ENCODE measurements at regions not wholly inside any gene's neighbourhood (a gene's known extent, or its start where the extent isn't known, plus 50 kb on each side); places are given as distances from the start of the nearest gene placed in this dataset.

DNA sequence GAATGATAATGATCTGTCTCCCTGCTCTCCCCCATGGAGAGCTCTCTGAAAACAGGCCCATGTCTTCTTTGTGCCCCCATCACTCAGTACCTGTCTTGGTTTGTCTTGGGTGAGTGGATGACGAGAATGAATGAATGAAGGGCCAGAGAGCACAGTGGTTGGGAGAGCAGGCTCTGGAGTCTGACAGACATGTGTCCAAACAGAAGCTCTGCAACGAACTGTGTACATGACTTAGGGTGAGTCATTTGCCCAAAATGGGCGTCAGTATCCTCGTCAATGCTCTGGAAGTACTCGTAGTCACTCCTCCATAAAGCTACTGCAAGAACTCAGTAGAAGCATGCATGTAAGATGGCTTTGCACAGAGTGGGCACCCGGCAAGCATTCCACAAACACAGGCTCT is 170.2 kb upstream of the TLE3 start:
- TF ChIP-seq RAD21 (conservative IDR thresholded peaks at IDR 0.05) = no peak
- TF ChIP-seq POLR2AphosphoS5 (IDR thresholded peaks at IDR 0.05) = no peak
- TF ChIP-seq EZH2 (IDR thresholded peaks at IDR 0.05; ENCODE audit: borderline replicate concordance, insufficient read depth, low read length, poor library complexity, severe bottlenecking) = no peak
- TF ChIP-seq, protein P1, sequence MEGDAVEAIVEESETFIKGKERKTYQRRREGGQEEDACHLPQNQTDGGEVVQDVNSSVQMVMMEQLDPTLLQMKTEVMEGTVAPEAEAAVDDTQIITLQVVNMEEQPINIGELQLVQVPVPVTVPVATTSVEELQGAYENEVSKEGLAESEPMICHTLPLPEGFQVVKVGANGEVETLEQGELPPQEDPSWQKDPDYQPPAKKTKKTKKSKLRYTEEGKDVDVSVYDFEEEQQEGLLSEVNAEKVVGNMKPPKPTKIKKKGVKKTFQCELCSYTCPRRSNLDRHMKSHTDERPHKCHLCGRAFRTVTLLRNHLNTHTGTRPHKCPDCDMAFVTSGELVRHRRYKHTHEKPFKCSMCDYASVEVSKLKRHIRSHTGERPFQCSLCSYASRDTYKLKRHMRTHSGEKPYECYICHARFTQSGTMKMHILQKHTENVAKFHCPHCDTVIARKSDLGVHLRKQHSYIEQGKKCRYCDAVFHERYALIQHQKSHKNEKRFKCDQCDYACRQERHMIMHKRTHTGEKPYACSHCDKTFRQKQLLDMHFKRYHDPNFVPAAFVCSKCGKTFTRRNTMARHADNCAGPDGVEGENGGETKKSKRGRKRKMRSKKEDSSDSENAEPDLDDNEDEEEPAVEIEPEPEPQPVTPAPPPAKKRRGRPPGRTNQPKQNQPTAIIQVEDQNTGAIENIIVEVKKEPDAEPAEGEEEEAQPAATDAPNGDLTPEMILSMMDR (IDR thresholded peaks at IDR 0.05; ENCODE audit: poor library complexity, severe bottlenecking) = no peak
- no peak for TF ChIP-seq TAF1 (IDR thresholded peaks at IDR 0.05; ENCODE audit: low read depth)
- TF ChIP-seq, protein P2, sequence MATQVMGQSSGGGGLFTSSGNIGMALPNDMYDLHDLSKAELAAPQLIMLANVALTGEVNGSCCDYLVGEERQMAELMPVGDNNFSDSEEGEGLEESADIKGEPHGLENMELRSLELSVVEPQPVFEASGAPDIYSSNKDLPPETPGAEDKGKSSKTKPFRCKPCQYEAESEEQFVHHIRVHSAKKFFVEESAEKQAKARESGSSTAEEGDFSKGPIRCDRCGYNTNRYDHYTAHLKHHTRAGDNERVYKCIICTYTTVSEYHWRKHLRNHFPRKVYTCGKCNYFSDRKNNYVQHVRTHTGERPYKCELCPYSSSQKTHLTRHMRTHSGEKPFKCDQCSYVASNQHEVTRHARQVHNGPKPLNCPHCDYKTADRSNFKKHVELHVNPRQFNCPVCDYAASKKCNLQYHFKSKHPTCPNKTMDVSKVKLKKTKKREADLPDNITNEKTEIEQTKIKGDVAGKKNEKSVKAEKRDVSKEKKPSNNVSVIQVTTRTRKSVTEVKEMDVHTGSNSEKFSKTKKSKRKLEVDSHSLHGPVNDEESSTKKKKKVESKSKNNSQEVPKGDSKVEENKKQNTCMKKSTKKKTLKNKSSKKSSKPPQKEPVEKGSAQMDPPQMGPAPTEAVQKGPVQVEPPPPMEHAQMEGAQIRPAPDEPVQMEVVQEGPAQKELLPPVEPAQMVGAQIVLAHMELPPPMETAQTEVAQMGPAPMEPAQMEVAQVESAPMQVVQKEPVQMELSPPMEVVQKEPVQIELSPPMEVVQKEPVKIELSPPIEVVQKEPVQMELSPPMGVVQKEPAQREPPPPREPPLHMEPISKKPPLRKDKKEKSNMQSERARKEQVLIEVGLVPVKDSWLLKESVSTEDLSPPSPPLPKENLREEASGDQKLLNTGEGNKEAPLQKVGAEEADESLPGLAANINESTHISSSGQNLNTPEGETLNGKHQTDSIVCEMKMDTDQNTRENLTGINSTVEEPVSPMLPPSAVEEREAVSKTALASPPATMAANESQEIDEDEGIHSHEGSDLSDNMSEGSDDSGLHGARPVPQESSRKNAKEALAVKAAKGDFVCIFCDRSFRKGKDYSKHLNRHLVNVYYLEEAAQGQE (IDR thresholded peaks at IDR 0.05; ENCODE audit: borderline replicate concordance) = no peak

Measured in neural cell (in vitro differentiated cells).